ENCODE measurements at regions not wholly inside any gene's neighbourhood (a gene's known extent, or its start where the extent isn't known, plus 50 kb on each side); places are given as distances from the start of the nearest gene placed in this dataset.

GRCh38 chr6:81978230-81978629, 225.7 kb upstream of the TENT5A start:
- Histone ChIP-seq H3K4me1 (no peaks in the 10 kb centered on the region), H3K4me3 (no peak overlapping the region), H3K36me3 (ENCODE audit: low read depth, missing control alignments) (no peaks in the 10 kb centered on the region), H3K27ac (no peak overlapping the region), H3K9me3 (no peaks in the 10 kb centered on the region), H3K27me3 (no peaks in the 10 kb centered on the region)
- 85 to 88% methylated on average over 3 of the region's 3 CpGs for WGBS, 2 donors
- DNase-seq = no peak
- intact Hi-C loops (cut with DNase I; ENCODE audit: low total_unique reads) = no loop called here
- no peak for TF ChIP-seq POLR2A (IDR thresholded peaks at IDR 0.05)
- TF ChIP-seq CTCF (IDR thresholded peaks at IDR 0.05) = no peak

GRCh38 chr6:81977486-81977885, 225.0 kb upstream of the TENT5A start:
- WGBS, 2 donors = 88 to 91% methylated on average over 2 of the region's 2 CpGs
- Histone ChIP-seq H3K27me3 (no peaks in the 10 kb centered on the region), H3K4me3 (no peak overlapping the region), H3K36me3 (ENCODE audit: low read depth, missing control alignments) (no peaks in the 10 kb centered on the region), H3K9me3 (no peaks in the 10 kb centered on the region), H3K4me1 (no peaks in the 10 kb centered on the region), H3K27ac (no peak overlapping the region)
- no peak for DNase-seq
- TF ChIP-seq CTCF (IDR thresholded peaks at IDR 0.05) = no peak
- TF ChIP-seq POLR2A (IDR thresholded peaks at IDR 0.05) = no peak
- intact Hi-C loops (cut with DNase I; ENCODE audit: low total_unique reads) = no loop called here

GRCh38 chr6:81969814-81970213, 217.3 kb upstream of the TENT5A start:
- 71 to 85% methylated on average over 12 to 14 of the region's 16 CpGs for WGBS, 2 donors
- peak; percentile 34 for DNase-seq
- Histone ChIP-seq H3K9me3 (no peaks in the 10 kb centered on the region), H3K36me3 (ENCODE audit: low read depth, missing control alignments) (no peaks in the 10 kb centered on the region), H3K4me1 (no peaks in the 10 kb centered on the region), H3K27me3 (no peaks in the 10 kb centered on the region), H3K27ac (no peak overlapping the region), H3K4me3 (peak overlapping the region in 1 of 2 donors; percentile 34)
- TF ChIP-seq CTCF (IDR thresholded peaks at IDR 0.05) (no peak), POLR2A (IDR thresholded peaks at IDR 0.05) (no peak)
- intact Hi-C loops (cut with DNase I; ENCODE audit: low total_unique reads) = no loop called here

GRCh38 chr6:81969011-81969410, 216.5 kb upstream of the TENT5A start:
- no peak overlapping the region for H3K4me3 ChIP-seq
- H3K9me3 ChIP-seq = no peaks in the 10 kb centered on the region
- no peaks in the 10 kb centered on the region for H3K36me3 ChIP-seq (ENCODE audit: low read depth, missing control alignments)
- DNase-seq = no peak
- no peak overlapping the region for H3K27ac ChIP-seq
- intact Hi-C loops (cut with DNase I; ENCODE audit: low total_unique reads) = no loop called here
- 80 to 85% methylated on average over 2 of the region's 2 CpGs for WGBS, 2 donors
- TF ChIP-seq POLR2A (IDR thresholded peaks at IDR 0.05) = no peak
- no peak for TF ChIP-seq CTCF (IDR thresholded peaks at IDR 0.05)
- no peaks in the 10 kb centered on the region for H3K4me1 ChIP-seq
- no peaks in the 10 kb centered on the region for H3K27me3 ChIP-seq

- H3K9me3 ChIP-seq = no peaks in the 10 kb centered on the region
- no peaks in the 10 kb centered on the region for H3K4me1 ChIP-seq
- intact Hi-C loops (cut with DNase I; ENCODE audit: low total_unique reads) = no loop called here
- H3K27ac ChIP-seq = no peak overlapping the region
- TF ChIP-seq CTCF (IDR thresholded peaks at IDR 0.05) (no peak), POLR2A (IDR thresholded peaks at IDR 0.05) (no peak)
- no peaks in the 10 kb centered on the region for H3K36me3 ChIP-seq (ENCODE audit: low read depth, missing control alignments)
- 86 to 90% methylated on average over 2 of the region's 2 CpGs for WGBS, 2 donors
- no peak overlapping the region for H3K4me3 ChIP-seq
- no peaks in the 10 kb centered on the region for H3K27me3 ChIP-seq
- DNase-seq = no peak
Observed at GRCh38 chr6:81966968-81967367, 214.5 kb upstream of the TENT5A start.
